ENCODE measurements at regions not wholly inside any gene's neighbourhood (a gene's known extent, or its start where the extent isn't known, plus 50 kb on each side); places are given as distances from the start of the nearest gene placed in this dataset.

DNA sequence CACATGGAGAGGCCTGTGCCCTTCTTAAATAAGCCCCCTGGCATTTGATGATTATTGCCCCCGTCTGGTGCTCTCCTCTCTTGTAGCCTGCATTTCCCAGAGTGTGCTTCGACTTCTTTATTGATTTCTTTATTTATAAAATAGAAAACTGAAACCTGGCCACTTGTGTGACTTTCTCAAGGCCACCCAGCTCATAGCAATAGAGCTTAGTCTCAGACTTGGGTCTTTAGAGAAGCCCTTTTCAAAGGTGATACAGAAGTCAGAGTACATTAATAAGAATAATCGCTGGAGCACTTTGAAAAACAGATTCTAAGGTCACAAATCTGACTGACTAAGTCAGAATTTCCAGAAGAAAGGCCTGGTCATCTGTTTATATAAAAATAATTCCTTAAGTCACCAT lies 86.6 kb downstream of the NOC3L start:
- WGBS (ENCODE audit: extremely low coverage, insufficient coverage, low lambda C conversion rate) = no CpG with 5 or more reads among the region's 3 CpGs
- H3K18ac ChIP-seq (ENCODE audit: low read length) = no peak overlapping the region
- no peak overlapping the region for H3K23ac ChIP-seq (ENCODE audit: low read length)
- H3K79me2 ChIP-seq (ENCODE audit: control insufficient read depth, insufficient read depth, low read length) = no peaks in the 10 kb centered on the region
- H2AK5ac ChIP-seq (ENCODE audit: low read length) = no peak overlapping the region
- no peak overlapping the region for H2BK5ac ChIP-seq (ENCODE audit: low read length)
- no peak overlapping the region for H4K8ac ChIP-seq (ENCODE audit: low read depth, low read length)
- H3K4me1 ChIP-seq (ENCODE audit: control insufficient read depth, low read depth, low read length) = no peaks in the 10 kb centered on the region
- no peak overlapping the region for H4K5ac ChIP-seq (ENCODE audit: low read length)
- no peak overlapping the region for H2BK15ac ChIP-seq (replicated peaks; ENCODE audit: low read depth)
- H3K4ac ChIP-seq (ENCODE audit: low read depth, low read length) = no peak overlapping the region
- no peak for DNase-seq
- H3K27ac ChIP-seq (ENCODE audit: low read depth, low read length) = no peak overlapping the region
- no peak overlapping the region for H2BK120ac ChIP-seq (ENCODE audit: low read depth, low read length)
- H3K79me1 ChIP-seq (ENCODE audit: low read length) = no peaks in the 10 kb centered on the region
- H3K27me3 ChIP-seq (ENCODE audit: insufficient read depth, low read length, poor library complexity) = no peaks in the 10 kb centered on the region
- H3K56ac ChIP-seq (ENCODE audit: low read length) = no peak overlapping the region
- no peak overlapping the region for H3K9ac ChIP-seq (ENCODE audit: low read length)
- H3K4me3 ChIP-seq (ENCODE audit: low read length) = no peak overlapping the region
- H3K36me3 ChIP-seq (ENCODE audit: control insufficient read depth, insufficient read depth, low read length) = no peaks in the 10 kb centered on the region
- no peak overlapping the region for H3K4me2 ChIP-seq (ENCODE audit: low read length)

DNA sequence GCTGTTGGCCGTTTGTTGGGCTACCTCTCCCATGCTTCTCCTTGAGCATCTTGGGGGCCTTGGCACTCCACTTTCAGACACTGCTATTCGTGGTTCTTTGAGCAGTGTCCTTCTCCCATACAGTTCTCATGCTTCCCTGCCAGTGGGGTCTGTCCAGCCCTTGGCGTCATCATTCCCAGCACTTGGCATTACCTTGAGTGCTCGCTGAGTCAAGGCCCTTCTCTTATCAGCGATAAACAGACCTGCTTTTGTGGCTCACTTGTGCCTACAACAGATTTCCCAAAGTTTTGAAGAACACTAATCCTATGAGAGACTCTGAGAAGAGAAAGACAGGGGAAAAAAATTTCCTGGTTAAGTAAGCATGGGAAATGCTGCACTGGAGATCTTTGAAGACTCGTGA lies 85.3 kb downstream of the NOC3L start:
- no peaks in the 10 kb centered on the region for H3K36me3 ChIP-seq (ENCODE audit: control insufficient read depth, insufficient read depth, low read length)
- no peak overlapping the region for H2BK5ac ChIP-seq (ENCODE audit: low read length)
- no peak overlapping the region for H4K5ac ChIP-seq (ENCODE audit: low read length)
- no peaks in the 10 kb centered on the region for H3K79me1 ChIP-seq (ENCODE audit: low read length)
- no peaks in the 10 kb centered on the region for H3K4me1 ChIP-seq (ENCODE audit: control insufficient read depth, low read depth, low read length)
- no peak overlapping the region for H2AK5ac ChIP-seq (ENCODE audit: low read length)
- H3K27ac ChIP-seq (ENCODE audit: low read depth, low read length) = no peak overlapping the region
- H3K18ac ChIP-seq (ENCODE audit: low read length) = no peak overlapping the region
- H3K4me2 ChIP-seq (ENCODE audit: low read length) = no peak overlapping the region
- no peak overlapping the region for H3K9ac ChIP-seq (ENCODE audit: low read length)
- no peak overlapping the region for H4K8ac ChIP-seq (ENCODE audit: low read depth, low read length)
- H2BK15ac ChIP-seq (replicated peaks; ENCODE audit: low read depth) = no peak overlapping the region
- no peak overlapping the region for H3K23ac ChIP-seq (ENCODE audit: low read length)
- no peak overlapping the region for H3K4ac ChIP-seq (ENCODE audit: low read depth, low read length)
- no peak overlapping the region for H3K4me3 ChIP-seq (ENCODE audit: low read length)
- no peaks in the 10 kb centered on the region for H3K79me2 ChIP-seq (ENCODE audit: control insufficient read depth, insufficient read depth, low read length)
- no peak for DNase-seq
- no peak overlapping the region for H3K56ac ChIP-seq (ENCODE audit: low read length)
- H2BK120ac ChIP-seq (ENCODE audit: low read depth, low read length) = no peak overlapping the region
- no peaks in the 10 kb centered on the region for H3K27me3 ChIP-seq (ENCODE audit: insufficient read depth, low read length, poor library complexity)
- WGBS (ENCODE audit: extremely low coverage, insufficient coverage, low lambda C conversion rate) = no CpG with 5 or more reads among the region's 6 CpGs

DNA sequence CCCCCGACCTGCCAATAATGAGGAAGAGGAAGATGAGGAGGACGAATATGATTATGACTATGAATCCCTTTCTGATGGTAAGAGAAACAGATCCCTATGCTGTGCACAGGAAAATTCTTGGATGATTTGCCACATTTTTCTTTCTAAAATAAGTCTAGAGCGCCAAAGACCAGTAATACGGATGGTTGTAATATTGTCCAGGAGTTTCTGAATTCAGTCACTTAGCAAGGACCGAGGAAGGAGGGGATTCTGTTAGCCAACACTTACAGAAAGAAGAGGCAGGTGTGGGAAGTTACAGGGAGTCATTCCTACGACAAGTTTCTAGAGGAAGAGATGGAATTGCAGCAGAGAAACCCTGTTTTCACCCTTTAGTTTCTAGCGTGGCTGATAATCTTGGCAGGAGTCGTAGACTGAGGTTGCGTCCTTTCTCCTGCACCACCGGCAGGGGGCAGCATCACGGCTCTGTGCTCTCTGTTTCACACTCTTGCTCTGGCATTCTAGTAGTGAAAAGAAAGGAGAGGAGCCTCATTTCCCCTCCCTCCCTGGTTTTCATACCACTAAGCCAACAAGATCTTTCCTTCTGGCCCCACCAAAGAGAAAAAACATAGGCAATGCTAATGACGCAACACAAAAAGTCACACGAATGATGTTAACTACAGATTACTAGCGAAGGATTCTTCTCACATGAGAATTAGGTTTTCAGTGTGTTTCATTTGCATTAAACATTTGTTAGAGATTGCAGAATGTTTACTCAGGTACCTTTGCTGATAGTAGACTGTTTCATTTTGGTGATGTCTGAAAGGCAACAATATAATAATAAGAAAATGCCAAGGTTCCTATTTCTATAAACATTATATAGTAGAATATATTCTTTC lies 82.7 kb downstream of the NOC3L start:
- WGBS (ENCODE audit: extremely low coverage, insufficient coverage, low lambda C conversion rate) = no CpG with 5 or more reads among the region's 14 CpGs
- no peaks in the 10 kb centered on the region for H3K36me3 ChIP-seq (ENCODE audit: control insufficient read depth, insufficient read depth, low read length)

DNA sequence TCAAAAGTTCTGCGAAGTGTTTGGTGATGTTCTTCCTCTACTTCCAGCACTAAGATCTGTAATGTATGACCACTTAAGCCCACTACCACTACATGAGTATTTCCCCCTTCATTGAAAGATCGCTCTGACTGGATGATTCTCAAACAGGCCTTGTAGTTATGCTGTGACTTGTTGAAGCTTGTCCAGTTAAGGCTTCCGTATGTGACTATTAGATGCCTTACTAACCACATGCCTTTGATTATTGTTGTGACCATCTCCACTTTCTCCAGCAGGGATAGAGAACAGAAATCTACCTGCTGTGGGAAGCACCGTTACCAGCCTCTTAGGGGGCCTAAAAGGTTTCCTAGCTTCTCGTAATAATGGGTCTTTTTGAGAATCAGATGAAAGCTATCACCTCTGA lies 81.1 kb downstream of the NOC3L start:
- H3K4me2 ChIP-seq (ENCODE audit: low read length) = no peak overlapping the region
- no peak overlapping the region for H3K4me3 ChIP-seq (ENCODE audit: low read length)
- no peak overlapping the region for H2AK5ac ChIP-seq (ENCODE audit: low read length)
- no peak overlapping the region for H3K4ac ChIP-seq (ENCODE audit: low read depth, low read length)
- H3K18ac ChIP-seq (ENCODE audit: low read length) = no peak overlapping the region
- WGBS (ENCODE audit: extremely low coverage, insufficient coverage, low lambda C conversion rate) = no CpG with 5 or more reads among the region's 5 CpGs
- H3K23ac ChIP-seq (ENCODE audit: low read length) = no peak overlapping the region
- DNase-seq = no peak
- no peak overlapping the region for H3K27ac ChIP-seq (ENCODE audit: low read depth, low read length)
- no peak overlapping the region for H4K8ac ChIP-seq (ENCODE audit: low read depth, low read length)
- no peak overlapping the region for H3K56ac ChIP-seq (ENCODE audit: low read length)
- H2BK15ac ChIP-seq (replicated peaks; ENCODE audit: low read depth) = no peak overlapping the region
- H3K4me1 ChIP-seq (ENCODE audit: control insufficient read depth, low read depth, low read length) = no peaks in the 10 kb centered on the region
- no peaks in the 10 kb centered on the region for H3K79me1 ChIP-seq (ENCODE audit: low read length)
- no peaks in the 10 kb centered on the region for H3K36me3 ChIP-seq (ENCODE audit: control insufficient read depth, insufficient read depth, low read length)
- no peak overlapping the region for H3K9ac ChIP-seq (ENCODE audit: low read length)
- no peaks in the 10 kb centered on the region for H3K27me3 ChIP-seq (ENCODE audit: insufficient read depth, low read length, poor library complexity)
- no peaks in the 10 kb centered on the region for H3K79me2 ChIP-seq (ENCODE audit: control insufficient read depth, insufficient read depth, low read length)
- H2BK120ac ChIP-seq (ENCODE audit: low read depth, low read length) = no peak overlapping the region
- no peak overlapping the region for H4K5ac ChIP-seq (ENCODE audit: low read length)
- no peak overlapping the region for H2BK5ac ChIP-seq (ENCODE audit: low read length)

More for the DNA sequence above, 82.7 kb downstream of the NOC3L start:
- no peak overlapping the region for H2BK120ac ChIP-seq (ENCODE audit: low read depth, low read length)
- H3K56ac ChIP-seq (ENCODE audit: low read length) = no peak overlapping the region
- no peak overlapping the region for H3K27ac ChIP-seq (ENCODE audit: low read depth, low read length)
- H3K18ac ChIP-seq (ENCODE audit: low read length) = no peak overlapping the region
- no peak overlapping the region for H3K4me2 ChIP-seq (ENCODE audit: low read length)
- H3K4ac ChIP-seq (ENCODE audit: low read depth, low read length) = no peak overlapping the region
- H2BK15ac ChIP-seq (replicated peaks; ENCODE audit: low read depth) = no peak overlapping the region
- H3K79me1 ChIP-seq (ENCODE audit: low read length) = no peaks in the 10 kb centered on the region
- no peak overlapping the region for H4K8ac ChIP-seq (ENCODE audit: low read depth, low read length)
- no peak overlapping the region for H3K23ac ChIP-seq (ENCODE audit: low read length)
- H2BK5ac ChIP-seq (ENCODE audit: low read length) = no peak overlapping the region
- no peak overlapping the region for H4K5ac ChIP-seq (ENCODE audit: low read length)
- peak; percentile 80 for DNase-seq
- H3K27me3 ChIP-seq (ENCODE audit: insufficient read depth, low read length, poor library complexity) = no peaks in the 10 kb centered on the region
- H3K4me3 ChIP-seq (ENCODE audit: low read length) = no peak overlapping the region
- H3K79me2 ChIP-seq (ENCODE audit: control insufficient read depth, insufficient read depth, low read length) = no peaks in the 10 kb centered on the region
- no peaks in the 10 kb centered on the region for H3K4me1 ChIP-seq (ENCODE audit: control insufficient read depth, low read depth, low read length)
- no peak overlapping the region for H3K9ac ChIP-seq (ENCODE audit: low read length)
- no peak overlapping the region for H2AK5ac ChIP-seq (ENCODE audit: low read length)

DNA sequence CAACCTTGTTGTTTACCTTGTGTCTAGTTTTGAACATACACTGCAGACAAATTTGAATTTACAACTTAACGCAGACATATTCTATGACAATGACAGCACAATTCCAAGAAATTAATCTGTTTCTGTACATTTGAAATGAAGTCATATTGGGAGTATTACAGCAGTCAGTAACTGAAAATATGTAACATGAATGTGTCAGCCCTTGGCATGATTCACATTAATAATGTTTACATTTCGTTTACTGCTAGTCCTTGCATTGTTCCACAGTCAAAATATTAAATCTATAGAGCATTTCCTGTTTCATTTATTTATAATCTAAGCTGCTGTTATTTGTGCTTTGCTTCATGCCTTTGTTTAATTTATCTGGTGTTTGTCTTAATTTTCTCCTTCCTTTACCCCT lies 80.4 kb downstream of the NOC3L start:
- Histone ChIP-seq H3K27me3 (ENCODE audit: insufficient read depth, low read length, poor library complexity) (no peaks in the 10 kb centered on the region), H4K8ac (ENCODE audit: low read depth, low read length) (no peak overlapping the region), H3K4me2 (ENCODE audit: low read length) (no peak overlapping the region), H3K27ac (ENCODE audit: low read depth, low read length) (no peak overlapping the region), H3K36me3 (ENCODE audit: control insufficient read depth, insufficient read depth, low read length) (no peaks in the 10 kb centered on the region), H2BK5ac (ENCODE audit: low read length) (no peak overlapping the region), H3K4ac (ENCODE audit: low read depth, low read length) (no peak overlapping the region), H3K79me1 (ENCODE audit: low read length) (no peaks in the 10 kb centered on the region), H3K4me1 (ENCODE audit: control insufficient read depth, low read depth, low read length) (no peaks in the 10 kb centered on the region), H4K5ac (ENCODE audit: low read length) (no peak overlapping the region), H3K56ac (ENCODE audit: low read length) (no peak overlapping the region), H3K18ac (ENCODE audit: low read length) (no peak overlapping the region), H3K4me3 (ENCODE audit: low read length) (no peak overlapping the region), H2BK15ac (replicated peaks; ENCODE audit: low read depth) (no peak overlapping the region), H2AK5ac (ENCODE audit: low read length) (no peak overlapping the region), H3K23ac (ENCODE audit: low read length) (no peak overlapping the region), H3K79me2 (ENCODE audit: control insufficient read depth, insufficient read depth, low read length) (no peaks in the 10 kb centered on the region), H3K9ac (ENCODE audit: low read length) (no peak overlapping the region), H2BK120ac (ENCODE audit: low read depth, low read length) (no peak overlapping the region)
- WGBS (ENCODE audit: extremely low coverage, insufficient coverage, low lambda C conversion rate) = no CpG with 5 or more reads among the region's 2 CpGs
- DNase-seq = no peak
